Iris pigment epithelial cell (primary cell): ENCODE measurements at regions not wholly inside any gene's neighbourhood (a gene's known extent, or its start where the extent isn't known, plus 50 kb on each side); places are given as distances from the start of the nearest gene placed in this dataset.
A peak's percentile ranks its signal among the peaks of the same experiment; 100 is the strongest.

Experiments
- DNase-seq: peaks from one replicate; pipeline ENCODE4 v3.0.0-alpha.2; 2011; ENCODE audit warnings: low read depth

- DNase-seq, result no peak
These were observed 291.4 kb downstream of the SEC14L1 start for GRCh38 chr17:77432034-77432661.

DNA sequence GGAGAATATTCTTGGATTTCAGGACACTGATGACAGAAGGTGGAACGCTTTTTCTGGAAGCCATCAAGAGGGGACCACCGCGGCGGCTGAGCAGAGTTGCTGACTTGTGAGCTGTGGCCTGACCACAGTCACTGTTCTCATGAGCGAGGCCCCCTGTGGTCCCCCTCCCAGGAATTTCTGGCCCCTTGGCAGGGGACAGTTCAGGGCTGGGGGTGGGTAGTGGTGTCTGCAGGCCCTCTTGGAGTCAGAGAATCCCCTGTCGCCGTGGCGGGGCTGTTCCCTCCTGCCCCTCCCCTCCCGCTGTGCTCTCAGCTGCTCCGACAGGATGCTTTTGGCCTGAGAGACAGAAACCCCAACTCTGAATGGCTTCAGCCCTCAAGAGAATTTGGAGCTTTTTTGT lies 292.0 kb downstream of the SEC14L1 start:
- no peak for DNase-seq

- peak; percentile 73 for DNase-seq
These were observed 292.8 kb downstream of the SEC14L1 start for GRCh38 chr17:77433385-77434135.

GRCh38 chr17:77434136-77435114 lies 293.7 kb downstream of the SEC14L1 start:
- DNase-seq, result no peak

DNA sequence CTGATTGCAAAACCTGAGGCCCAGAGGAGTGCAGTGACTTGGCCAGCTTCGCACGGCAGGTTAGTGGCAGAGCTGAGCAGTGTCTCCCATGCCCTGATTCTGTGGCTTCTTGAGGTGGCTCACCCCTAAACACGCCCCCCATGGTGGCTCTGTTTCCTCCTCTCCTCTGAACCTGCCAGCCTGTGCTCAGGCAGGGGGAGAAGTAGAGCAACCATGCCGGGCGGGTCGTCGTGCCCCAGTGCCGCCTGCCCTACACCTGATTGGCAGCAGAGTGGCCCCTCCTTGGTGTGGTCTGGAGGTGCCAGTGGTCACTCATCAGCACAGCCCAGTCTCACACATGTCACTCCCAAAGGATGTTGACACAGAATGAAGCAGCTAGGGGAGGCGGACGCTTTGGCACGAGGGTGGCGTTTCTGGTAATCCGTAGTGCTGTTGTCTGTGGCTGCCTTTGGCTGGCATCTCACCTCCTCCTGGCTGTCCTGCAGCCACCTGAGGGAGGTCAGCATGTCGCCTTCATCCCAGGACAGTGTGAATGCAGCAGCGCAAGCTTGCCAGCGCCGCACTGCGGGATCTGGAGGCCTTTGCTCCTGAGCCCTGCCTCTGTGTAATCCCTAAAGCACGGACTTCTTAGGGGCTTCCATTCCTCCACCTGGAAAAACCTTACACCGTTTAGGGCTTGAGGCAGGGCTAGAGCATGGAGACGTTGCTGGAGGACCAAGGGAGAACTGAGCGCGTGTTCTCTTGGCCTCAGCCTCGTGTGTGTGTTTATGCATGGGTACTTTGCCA lies 294.7 kb downstream of the SEC14L1 start:
- DNase-seq, result no peak

DNA sequence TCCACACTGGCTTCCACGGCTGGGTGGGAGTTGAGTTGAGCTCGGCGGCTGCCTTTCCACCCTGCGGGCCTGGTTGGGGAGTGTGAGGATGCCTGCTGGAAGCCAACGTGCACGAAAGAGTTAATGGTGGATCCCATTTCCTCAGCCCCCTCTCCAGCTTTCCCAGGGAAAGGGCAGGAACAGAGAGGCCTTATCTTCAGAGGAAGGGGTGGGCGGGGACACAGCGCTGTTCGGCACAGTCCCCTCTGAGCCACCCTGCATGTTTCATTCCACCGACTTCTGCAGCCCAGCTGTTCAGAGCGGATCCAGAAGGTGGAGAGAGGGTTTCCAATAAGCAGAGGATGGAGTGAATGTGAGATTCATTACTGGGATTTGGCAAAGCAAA lies 295.3 kb downstream of the SEC14L1 start:
- DNase-seq, result no peak

- DNase-seq, result no peak
These were observed 295.7 kb downstream of the SEC14L1 start for GRCh38 chr17:77436481-77436880.

GRCh38 chr17:77437017-77437416 lies 296.2 kb downstream of the SEC14L1 start:
- DNase-seq, result peak; percentile 78

DNA sequence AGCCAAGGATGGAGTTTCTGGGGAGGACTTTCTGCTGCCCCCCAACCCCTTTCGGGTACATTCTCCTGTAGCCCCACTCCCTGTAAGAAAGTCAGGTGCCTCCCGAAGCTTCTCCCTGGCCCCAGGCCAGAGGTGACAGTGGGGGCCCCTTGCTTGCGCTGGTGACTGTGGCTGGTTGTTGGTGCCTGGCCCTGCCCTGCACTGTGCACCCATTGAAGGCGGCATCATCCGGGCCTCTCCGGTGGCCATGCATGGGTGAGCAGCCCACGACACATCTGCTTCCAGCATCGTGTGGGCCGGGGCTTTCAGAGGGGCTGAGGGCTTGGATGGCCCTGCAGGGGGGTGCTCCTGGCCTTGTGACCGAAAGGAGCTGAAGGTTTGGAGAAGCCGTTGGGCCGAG lies 297.0 kb downstream of the SEC14L1 start:
- no peak for DNase-seq

GRCh38 chr17:77438241-77439188 lies 297.7 kb downstream of the SEC14L1 start:
- DNase-seq, result no peak

GRCh38 chr17:77439189-77440018 lies 298.6 kb downstream of the SEC14L1 start:
- DNase-seq, result no peak

- no peak for DNase-seq
These were observed 299.8 kb downstream of the SEC14L1 start for GRCh38 chr17:77440560-77440981.

DNA sequence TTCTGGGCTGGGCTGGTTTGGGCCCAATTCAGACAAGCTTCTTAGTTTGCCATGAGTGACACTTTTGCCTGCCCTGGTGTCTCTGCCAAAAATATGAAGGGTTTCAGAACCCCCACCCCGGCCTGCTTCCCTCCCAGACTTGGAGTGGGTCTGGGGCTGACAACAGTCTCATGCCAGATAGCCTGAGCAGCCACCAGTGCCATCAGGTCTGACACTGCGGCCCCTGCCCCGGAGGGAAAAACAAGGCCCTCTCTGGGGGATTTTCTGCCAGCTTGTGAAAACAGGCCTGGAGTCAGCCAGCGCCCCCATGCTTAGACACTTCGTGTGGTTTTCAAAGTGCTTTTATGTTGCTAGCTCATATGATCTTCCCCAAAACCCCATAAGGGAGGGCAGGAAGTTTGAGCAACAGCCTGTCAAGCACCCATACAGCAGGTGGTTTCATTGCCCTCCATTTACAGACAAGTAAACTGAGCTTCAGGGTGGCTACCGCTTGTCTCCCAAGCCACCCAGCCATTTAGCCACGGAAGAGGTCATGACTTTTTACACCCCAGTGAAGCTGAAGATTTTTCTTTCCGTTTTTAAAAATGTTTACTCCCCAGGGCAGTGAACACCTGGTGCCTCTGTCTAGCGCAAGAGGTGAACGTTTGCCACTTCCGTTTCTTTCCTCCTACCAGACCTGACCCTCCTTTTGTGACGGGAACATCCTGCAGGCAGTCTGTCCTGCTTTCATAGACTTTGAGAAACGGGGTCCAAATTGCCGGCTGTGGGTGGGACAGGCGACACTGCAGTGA lies 300.6 kb downstream of the SEC14L1 start:
- DNase-seq, result no peak

DNA sequence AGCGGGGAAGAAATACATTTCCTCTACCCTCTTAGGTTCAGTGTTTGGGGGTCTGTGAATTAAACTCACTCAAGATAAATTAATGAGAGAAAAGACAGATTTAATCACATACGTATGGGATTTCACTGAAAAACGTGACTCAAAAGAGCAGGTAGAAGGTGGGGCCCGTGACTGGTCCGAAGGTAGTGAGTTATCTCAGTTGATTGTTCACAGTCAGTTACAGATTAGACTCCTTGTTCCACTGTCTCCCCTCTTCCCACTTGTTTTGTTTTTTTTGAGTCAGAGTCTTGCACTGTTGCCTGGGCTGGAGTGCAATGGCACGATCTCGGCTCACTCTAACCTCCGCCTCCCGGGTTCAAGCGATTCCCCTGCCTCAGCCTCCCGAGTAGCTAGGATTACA lies 301.2 kb downstream of the SEC14L1 start:
- DNase-seq, result no peak

GRCh38 chr17:77442976-77443747 lies 302.4 kb downstream of the SEC14L1 start:
- no peak for DNase-seq

GRCh38 chr17:77443748-77444260 lies 303.0 kb downstream of the SEC14L1 start:
- DNase-seq, result no peak

- DNase-seq, result no peak
These were observed 303.8 kb downstream of the SEC14L1 start for GRCh38 chr17:77444628-77444983.
